Naive thymus-derived CD4-positive, alpha-beta T cell (primary cell): ENCODE measurements at regions not wholly inside any gene's neighbourhood (a gene's known extent, or its start where the extent isn't known, plus 50 kb on each side); places are given as distances from the start of the nearest gene placed in this dataset.

Source experiments
- ATAC-seq: fragments of 150-1000 bp; cut with Tn5 transposase; 2 replicates; pipeline ENCODE4 v1.10.0; 2021; ENCODE audit warnings: mild to moderate bottlenecking, moderate library complexity
- CTCF ChIA-PET: fragments of 350-600 bp; sonication (Branson Sonifier 250); formaldehyde crosslinking; loops from one replicate; lab custom pipeline; 2021; ENCODE audit warnings: antibody characterized with exemption; lab: Charles Lee
- POLR2A ChIA-PET: fragments of 350-600 bp; sonication (Branson Sonifier 250); formaldehyde crosslinking; loops from one replicate; lab custom pipeline; 2021; ENCODE audit warnings: antibody characterized with exemption, inconsistent platforms; lab: Charles Lee
- DNase-seq, 9 donors: peaks; one replicate each; pipeline versions ENCODE4 v3.0.0 to v3.0.0-alpha.2; 2020 to 2022; ENCODE audit warnings: mixed read lengths in 1 of 9
- H3K27ac ChIP-seq: one replicate; pipeline ENCODE4 v1.7.0; 2013; ENCODE audit warnings: mild to moderate bottlenecking, low read depth, low read length, moderate library complexity
- H3K27me3 ChIP-seq, 2 donors: one replicate each; pipeline ENCODE4 v1.7.0; 2013; ENCODE audit warnings: low read length in 2 of 2, mild to moderate bottlenecking in 2 of 2, moderate library complexity in 2 of 2; ENCODE audit not compliant: control insufficient read depth in 2 of 2, insufficient read depth in 2 of 2
- H3K36me3 ChIP-seq, 3 experiments: 1 replicate in 2 of 3; 2 replicates in 1 of 3; pipeline ENCODE4 v1.7.0; 2013; ENCODE audit warnings: low read length in 3 of 3, mild to moderate bottlenecking in 3 of 3, moderate library complexity in 1 of 3; ENCODE audit not compliant: insufficient read depth in 3 of 3, control insufficient read depth in 2 of 3
- H3K4me1 ChIP-seq, 2 donors: one replicate each; pipeline ENCODE4 v1.7.0; 2013; ENCODE audit warnings: low read length in 2 of 2, mild to moderate bottlenecking in 2 of 2, moderate library complexity in 1 of 2; ENCODE audit not compliant: control insufficient read depth in 2 of 2, insufficient read depth in 2 of 2
- H3K4me3 ChIP-seq: 2 replicates; pipeline ENCODE4 v1.7.0; 2013; ENCODE audit warnings: mild to moderate bottlenecking, low read length
- H3K9me3 ChIP-seq, 3 experiments: 1 replicate in 2 of 3; 2 replicates in 1 of 3; pipeline ENCODE4 v1.7.0; 2013; ENCODE audit warnings: low read length in 3 of 3; ENCODE audit not compliant: control insufficient read depth in 2 of 3
- H3K27ac Mint-ChIP-seq, 9 donors: one replicate each; pipeline ENCODE4 v1.8.0; 2020 to 2022; ENCODE audit warnings: mixed read lengths in 9 of 9, mild to moderate bottlenecking in 8 of 9, moderate library complexity in 5 of 9, inconsistent platforms in 2 of 9
- H3K27me3 Mint-ChIP-seq, 5 donors: one replicate each; pipeline ENCODE4 v1.8.0; 2021 to 2022; ENCODE audit warnings: mixed read lengths in 5 of 5, mild to moderate bottlenecking in 1 of 5
- H3K36me3 Mint-ChIP-seq, 5 donors: one replicate each; pipeline ENCODE4 v1.8.0; 2020 to 2022; ENCODE audit warnings: mixed read lengths in 5 of 5, mild to moderate bottlenecking in 3 of 5, inconsistent platforms in 1 of 5
- H3K4me1 Mint-ChIP-seq, 7 donors: one replicate each; pipeline ENCODE4 v1.8.0; 2020 to 2022; ENCODE audit warnings: mixed read lengths in 7 of 7, mild to moderate bottlenecking in 3 of 7, inconsistent platforms in 1 of 7
- H3K4me3 Mint-ChIP-seq, 10 donors: one replicate each; pipeline ENCODE4 v1.8.0; 2020 to 2022; ENCODE audit warnings: mild to moderate bottlenecking in 10 of 10, mixed read lengths in 10 of 10, moderate library complexity in 6 of 10, inconsistent platforms in 2 of 10
- H3K9me3 Mint-ChIP-seq, 11 donors: one replicate each; pipeline ENCODE4 v1.8.0; 2020 to 2022; ENCODE audit warnings: mixed read lengths in 11 of 11, mild to moderate bottlenecking in 4 of 11, inconsistent platforms in 1 of 11, moderate library complexity in 1 of 11
- intact Hi-C, 2 donors: fragments of 100-400 bp; cut with micrococcal nuclease; formaldehyde crosslinking; loops; one replicate each; pipeline ENCODE4 v1.15.1; 2023

GRCh38 chr2:14270036-14270582, 362.4 kb upstream of the LRATD1 start:
- Mint-ChIP-seq H3K27ac (no peak overlapping the region), H3K9me3 (peaks cover 0 to 15% (median 6%) of the 10 kb centered on the region in 11 donors), H3K4me3 (no peak overlapping the region), H3K27me3 (no peaks in the 10 kb centered on the region), H3K4me1 (no peaks in the 10 kb centered on the region), H3K36me3 (no peaks in the 10 kb centered on the region)
- H3K27me3 ChIP-seq: no peaks in the 10 kb centered on the region
- no peaks in the 10 kb centered on the region for H3K36me3 ChIP-seq
- no peaks in the 10 kb centered on the region for H3K9me3 ChIP-seq
- POLR2A ChIA-PET: no interaction called here
- no peaks in the 10 kb centered on the region for H3K4me1 ChIP-seq
- CTCF ChIA-PET: no interaction called here
- no peak overlapping the region for H3K27ac ChIP-seq
- ATAC-seq: no peak
- intact Hi-C loops: no loop called here
- DNase-seq: no peak
- H3K4me3 ChIP-seq: no peak overlapping the region

GRCh38 chr2:14272396-14273075, 360.0 kb upstream of the LRATD1 start:
- ChIA-PET POLR2A (no interaction called here), CTCF (no interaction called here)
- H3K27me3 Mint-ChIP-seq: no peaks in the 10 kb centered on the region
- DNase-seq: no peak
- peaks cover 2 to 20% (median 6%) of the 10 kb centered on the region in 11 donors for H3K9me3 Mint-ChIP-seq
- ATAC-seq: no peak
- Histone ChIP-seq H3K4me3 (no peak overlapping the region), H3K9me3 (no peaks in the 10 kb centered on the region), H3K27me3 (no peaks in the 10 kb centered on the region), H3K4me1 (no peaks in the 10 kb centered on the region), H3K27ac (no peak overlapping the region), H3K36me3 (no peaks in the 10 kb centered on the region)
- H3K36me3 Mint-ChIP-seq: no peaks in the 10 kb centered on the region
- no peak overlapping the region for H3K4me3 Mint-ChIP-seq
- no peaks in the 10 kb centered on the region for H3K4me1 Mint-ChIP-seq
- no peak overlapping the region for H3K27ac Mint-ChIP-seq
- intact Hi-C loops: no loop called here

- H3K4me3 ChIP-seq: no peak overlapping the region
Observed at GRCh38 chr2:14273650-14274049, 358.9 kb upstream of the LRATD1 start.

GRCh38 chr2:14284244-14284643, 348.3 kb upstream of the LRATD1 start:
- ATAC-seq (no peak), DNase-seq (no peak)
- no peaks in the 10 kb centered on the region for H3K4me1 Mint-ChIP-seq
- H3K27ac Mint-ChIP-seq: no peak overlapping the region
- H3K4me3 Mint-ChIP-seq: no peak overlapping the region
- H3K9me3 ChIP-seq: no peaks in the 10 kb centered on the region
- no peaks in the 10 kb centered on the region for H3K36me3 ChIP-seq
- H3K27me3 ChIP-seq: no peaks in the 10 kb centered on the region
- no peak overlapping the region for H3K27ac ChIP-seq
- H3K4me1 ChIP-seq: no peaks in the 10 kb centered on the region
- intact Hi-C loops: no loop called here
- H3K36me3 Mint-ChIP-seq: no peaks in the 10 kb centered on the region
- ChIA-PET POLR2A (no interaction called here), CTCF (no interaction called here)
- no peak overlapping the region for H3K4me3 ChIP-seq
- H3K27me3 Mint-ChIP-seq: no peaks in the 10 kb centered on the region
- H3K9me3 Mint-ChIP-seq: peaks cover 0 to 17% (median 8%) of the 10 kb centered on the region in 11 donors

More at GRCh38 chr2:14273650-14274049, 358.9 kb upstream of the LRATD1 start:
- DNase-seq (no peak), ATAC-seq (no peak)
- Mint-ChIP-seq H3K27me3 (no peaks in the 10 kb centered on the region), H3K4me1 (no peaks in the 10 kb centered on the region), H3K36me3 (no peaks in the 10 kb centered on the region), H3K4me3 (no peak overlapping the region), H3K9me3 (peaks cover 2 to 26% (median 8%) of the 10 kb centered on the region in 11 donors), H3K27ac (no peak overlapping the region)
- no peaks in the 10 kb centered on the region for H3K36me3 ChIP-seq
- POLR2A ChIA-PET: no interaction called here
- intact Hi-C loops: no loop called here
- no peaks in the 10 kb centered on the region for H3K9me3 ChIP-seq
- H3K27me3 ChIP-seq: no peaks in the 10 kb centered on the region
- no peaks in the 10 kb centered on the region for H3K4me1 ChIP-seq
- no peak overlapping the region for H3K27ac ChIP-seq
- CTCF ChIA-PET: no interaction called here

- intact Hi-C loops: no loop called here
- no peak overlapping the region for H3K27ac Mint-ChIP-seq
- peaks cover 0 to 17% (median 6%) of the 10 kb centered on the region in 11 donors for H3K9me3 Mint-ChIP-seq
- no peak overlapping the region for H3K4me3 Mint-ChIP-seq
- DNase-seq (no peak), ATAC-seq (no peak)
- ChIA-PET POLR2A (no interaction called here), CTCF (no interaction called here)
- no peaks in the 10 kb centered on the region for H3K4me1 Mint-ChIP-seq
- no peaks in the 10 kb centered on the region for H3K27me3 Mint-ChIP-seq
- H3K27me3 ChIP-seq: no peaks in the 10 kb centered on the region
- no peak overlapping the region for H3K27ac ChIP-seq
- no peaks in the 10 kb centered on the region for H3K4me1 ChIP-seq
- H3K9me3 ChIP-seq: no peaks in the 10 kb centered on the region
- H3K4me3 ChIP-seq: no peak overlapping the region
- no peaks in the 10 kb centered on the region for H3K36me3 ChIP-seq
- no peaks in the 10 kb centered on the region for H3K36me3 Mint-ChIP-seq
Observed at GRCh38 chr2:14285812-14286211, 346.7 kb upstream of the LRATD1 start.

GRCh38 chr2:14288016-14288415, 344.5 kb upstream of the LRATD1 start:
- no peaks in the 10 kb centered on the region for H3K27me3 Mint-ChIP-seq
- intact Hi-C loops: no loop called here
- no peaks in the 10 kb centered on the region for H3K4me1 Mint-ChIP-seq
- Histone ChIP-seq H3K36me3 (no peaks in the 10 kb centered on the region), H3K4me1 (no peaks in the 10 kb centered on the region), H3K9me3 (no peaks in the 10 kb centered on the region), H3K27ac (no peak overlapping the region), H3K27me3 (no peaks in the 10 kb centered on the region), H3K4me3 (no peak overlapping the region)
- ChIA-PET POLR2A (no interaction called here), CTCF (no interaction called here)
- DNase-seq (no peak), ATAC-seq (no peak)
- H3K9me3 Mint-ChIP-seq: peaks cover 0 to 10% (median 4%) of the 10 kb centered on the region in 11 donors
- H3K4me3 Mint-ChIP-seq: no peak overlapping the region
- no peaks in the 10 kb centered on the region for H3K36me3 Mint-ChIP-seq
- no peak overlapping the region for H3K27ac Mint-ChIP-seq

- DNase-seq (no peak), ATAC-seq (no peak)
- Mint-ChIP-seq H3K36me3 (no peaks in the 10 kb centered on the region), H3K27me3 (no peaks in the 10 kb centered on the region), H3K4me1 (no peaks in the 10 kb centered on the region), H3K27ac (no peak overlapping the region), H3K9me3 (peaks cover 0 to 14% (median 3%) of the 10 kb centered on the region in 11 donors), H3K4me3 (no peak overlapping the region)
- no peaks in the 10 kb centered on the region for H3K4me1 ChIP-seq
- CTCF ChIA-PET: no interaction called here
- intact Hi-C loops: no loop called here
- H3K27ac ChIP-seq: no peak overlapping the region
- no peak overlapping the region for H3K4me3 ChIP-seq
- no peaks in the 10 kb centered on the region for H3K27me3 ChIP-seq
- no peaks in the 10 kb centered on the region for H3K9me3 ChIP-seq
- POLR2A ChIA-PET: no interaction called here
- no peaks in the 10 kb centered on the region for H3K36me3 ChIP-seq
Observed at GRCh38 chr2:14292964-14293363, 339.6 kb upstream of the LRATD1 start.
